OCI-LY7 (cell line): ENCODE measurements at regions not wholly inside any gene's neighbourhood (a gene's known extent, or its start where the extent isn't known, plus 50 kb on each side); places are given as distances from the start of the nearest gene placed in this dataset.
"Not testable (repeated sequence)": the region's sequence is repeated elsewhere in the genome, so short reads cannot be mapped to it uniquely, and the experiment has no call there.

Source experiments
- BruUV-seq: library from RNA; stranded (reverse); fragments of 400-500 nt; replicated peaks from 2 replicates; lab custom pipeline; 2021; lab: Mats Ljungman, UMichigan
- CTCF ChIA-PET: fragments of 300-600 bp; sonication (Branson Sonifier 250); formaldehyde crosslinking; loops from one replicate; lab custom pipeline; 2022; ENCODE audit warnings: antibody characterized with exemption; ENCODE audit not compliant: unreplicated experiment; lab: Charles Lee
- POLR2A ChIA-PET: fragments of 300-600 bp; sonication (Branson Sonifier 250); formaldehyde crosslinking; loops from one replicate; lab custom pipeline; 2022; ENCODE audit warnings: antibody characterized with exemption; lab: Charles Lee
- DNase-seq: peaks from one replicate; pipeline ENCODE4 v3.0.0-alpha.2; 2015; ENCODE audit warnings: low spot score
- H2AFZ ChIP-seq: fragments of 200-600 bp; sonication (generic), shearing (Covaris generic); 2 replicates; pipeline ENCODE4 v1.6.1; 2014; ENCODE audit warnings: mild to moderate bottlenecking, antibody characterized with exemption, low read length, moderate library complexity
- H3K27ac ChIP-seq: fragments of 200-600 bp; sonication (generic); 2 replicates; pipeline ENCODE4 v1.5.1; 2014; ENCODE audit warnings: mixed run types, low read depth, mild to moderate bottlenecking, moderate library complexity, low read length, inconsistent platforms; ENCODE audit not compliant: poor library complexity, severe bottlenecking
- H3K36me3 ChIP-seq: fragments of 200-600 bp; sonication (generic); 2 replicates; pipeline ENCODE4 v1.6.1; 2014; ENCODE audit warnings: mild to moderate bottlenecking, antibody characterized with exemption, low read length, moderate library complexity, mixed read lengths; ENCODE audit not compliant: insufficient read depth
- H3K4me1 ChIP-seq: fragments of 200-600 bp; sonication (generic); 2 replicates; pipeline ENCODE4 v1.5.1; 2014; ENCODE audit warnings: mild to moderate bottlenecking, low read length; ENCODE audit not compliant: insufficient read depth, poor library complexity, severe bottlenecking
- H3K4me2 ChIP-seq: fragments of 200-600 bp; sonication (generic); 2 replicates; pipeline ENCODE4 v1.6.1; 2014; ENCODE audit warnings: mild to moderate bottlenecking, low read length
- H3K4me3 ChIP-seq: fragments of 200-600 bp; sonication (generic); 2 replicates; pipeline ENCODE4 v1.5.1; 2014; ENCODE audit warnings: mild to moderate bottlenecking, low read depth, low read length; ENCODE audit not compliant: poor library complexity, severe bottlenecking
- H3K79me2 ChIP-seq: fragments of 200-600 bp; sonication (generic); 2 replicates; pipeline ENCODE4 v1.6.1; 2016; ENCODE audit warnings: low read depth, mild to moderate bottlenecking, low read length, moderate library complexity, mixed read lengths; ENCODE audit not compliant: insufficient read depth
- H3K9me2 ChIP-seq: fragments of 200-600 bp; sonication (generic); 2 replicates; pipeline ENCODE4 v1.6.1; 2016; ENCODE audit warnings: mild to moderate bottlenecking, low read length, mixed read lengths; ENCODE audit not compliant: insufficient read depth
- H3K9me3 ChIP-seq: fragments of 200-600 bp; sonication (generic); 2 replicates; pipeline ENCODE4 v1.6.1; 2014; ENCODE audit warnings: mild to moderate bottlenecking, mixed run types, low read length, mixed read lengths
- H4K20me1 ChIP-seq: fragments of 200-600 bp; sonication (generic); 2 replicates; pipeline ENCODE4 v1.6.1; 2014; ENCODE audit warnings: mild to moderate bottlenecking, antibody characterized with exemption, low read length, moderate library complexity, mixed read lengths; ENCODE audit not compliant: insufficient read depth
- EZH2phosphoT487 ChIP-seq: fragments of 200-600 bp; sonication (generic); IDR thresholded peaks from 2 replicates; pipeline ENCODE4 v1.6.1; 2018; ENCODE audit warnings: low read depth, borderline replicate concordance, mild to moderate bottlenecking, mixed run types, antibody characterized with exemption, low read length, moderate library complexity, mixed read lengths
- intact Hi-C: fragments of 100-400 bp; cut with micrococcal nuclease; formaldehyde crosslinking; loops from one replicate; pipeline ENCODE4 v1.10.0; 2022; ENCODE audit not compliant: unreplicated experiment
- TF ChIP-seq, protein P1 (sequence below): fragments of 200-600 bp; sonication (generic); conservative IDR thresholded peaks from 2 replicates; pipeline ENCODE4 v1.5.1; 2014; ENCODE audit warnings: mild to moderate bottlenecking, antibody characterized with exemption, low read length, moderate library complexity, mixed read lengths

DNA sequence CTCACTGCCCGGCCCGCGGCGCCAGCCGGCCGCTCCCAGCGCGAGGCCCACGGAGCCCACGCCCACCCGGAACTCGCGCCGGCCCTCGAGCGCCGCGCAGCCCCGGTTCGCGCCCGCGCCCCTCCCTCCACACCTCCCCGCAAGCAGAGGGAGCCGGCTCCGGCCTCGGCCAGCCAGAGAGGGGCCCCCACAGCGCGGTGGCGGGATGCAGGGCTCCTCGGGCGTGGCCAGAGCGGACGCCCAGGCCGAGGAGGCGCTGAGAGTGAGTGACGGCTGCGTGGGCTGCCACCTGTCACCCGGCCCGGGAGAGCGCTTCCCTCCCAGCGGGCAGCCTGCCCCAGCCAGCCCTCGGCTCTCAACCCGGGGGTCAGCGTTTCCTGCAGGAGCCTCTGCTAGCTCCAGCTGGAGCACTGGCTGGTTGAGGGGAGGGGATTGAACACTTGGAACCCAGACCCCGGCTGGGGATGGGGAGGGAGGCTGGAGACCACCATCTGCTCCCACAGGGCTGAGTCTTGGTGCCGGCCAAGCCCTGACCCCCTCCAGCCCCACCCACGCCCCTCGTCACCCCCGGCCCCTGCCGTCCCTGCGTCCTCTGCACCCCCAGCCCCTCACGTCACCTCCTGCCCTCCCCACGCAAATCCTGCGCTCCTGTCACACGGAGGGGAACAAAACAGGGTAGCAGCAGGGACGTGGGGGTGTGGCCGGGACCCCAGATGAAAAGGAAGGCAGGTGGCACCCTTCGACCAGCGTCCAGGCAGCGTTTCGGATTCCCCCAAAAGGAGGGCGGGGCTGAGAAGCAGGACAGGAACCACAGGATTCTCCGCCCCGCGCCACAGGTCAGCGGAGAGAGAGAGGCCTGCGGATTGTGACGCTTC, 157.0 kb downstream of the BRD1 start:
- Histone ChIP-seq H3K4me1 (peaks cover 12% of the 10 kb centered on the region), H2AFZ (no peak overlapping the region), H3K9me3 (no peaks in the 10 kb centered on the region), H3K27ac (no peak overlapping the region), H3K4me3 (no peak overlapping the region), H3K36me3 (no peaks in the 10 kb centered on the region), H3K9me2 (no peaks in the 10 kb centered on the region), H3K4me2 (no peak overlapping the region), H4K20me1 (no peaks in the 10 kb centered on the region), H3K79me2 (no peaks in the 10 kb centered on the region)
- CTCF ChIA-PET = no interaction called here
- no peak for DNase-seq
- POLR2A ChIA-PET = no interaction called here
- BruUV-seq = no TSS peak
- TF ChIP-seq, protein P1, sequence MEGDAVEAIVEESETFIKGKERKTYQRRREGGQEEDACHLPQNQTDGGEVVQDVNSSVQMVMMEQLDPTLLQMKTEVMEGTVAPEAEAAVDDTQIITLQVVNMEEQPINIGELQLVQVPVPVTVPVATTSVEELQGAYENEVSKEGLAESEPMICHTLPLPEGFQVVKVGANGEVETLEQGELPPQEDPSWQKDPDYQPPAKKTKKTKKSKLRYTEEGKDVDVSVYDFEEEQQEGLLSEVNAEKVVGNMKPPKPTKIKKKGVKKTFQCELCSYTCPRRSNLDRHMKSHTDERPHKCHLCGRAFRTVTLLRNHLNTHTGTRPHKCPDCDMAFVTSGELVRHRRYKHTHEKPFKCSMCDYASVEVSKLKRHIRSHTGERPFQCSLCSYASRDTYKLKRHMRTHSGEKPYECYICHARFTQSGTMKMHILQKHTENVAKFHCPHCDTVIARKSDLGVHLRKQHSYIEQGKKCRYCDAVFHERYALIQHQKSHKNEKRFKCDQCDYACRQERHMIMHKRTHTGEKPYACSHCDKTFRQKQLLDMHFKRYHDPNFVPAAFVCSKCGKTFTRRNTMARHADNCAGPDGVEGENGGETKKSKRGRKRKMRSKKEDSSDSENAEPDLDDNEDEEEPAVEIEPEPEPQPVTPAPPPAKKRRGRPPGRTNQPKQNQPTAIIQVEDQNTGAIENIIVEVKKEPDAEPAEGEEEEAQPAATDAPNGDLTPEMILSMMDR = no peak
- no peak for TF ChIP-seq EZH2phosphoT487
- intact Hi-C loops = no loop called here

DNA sequence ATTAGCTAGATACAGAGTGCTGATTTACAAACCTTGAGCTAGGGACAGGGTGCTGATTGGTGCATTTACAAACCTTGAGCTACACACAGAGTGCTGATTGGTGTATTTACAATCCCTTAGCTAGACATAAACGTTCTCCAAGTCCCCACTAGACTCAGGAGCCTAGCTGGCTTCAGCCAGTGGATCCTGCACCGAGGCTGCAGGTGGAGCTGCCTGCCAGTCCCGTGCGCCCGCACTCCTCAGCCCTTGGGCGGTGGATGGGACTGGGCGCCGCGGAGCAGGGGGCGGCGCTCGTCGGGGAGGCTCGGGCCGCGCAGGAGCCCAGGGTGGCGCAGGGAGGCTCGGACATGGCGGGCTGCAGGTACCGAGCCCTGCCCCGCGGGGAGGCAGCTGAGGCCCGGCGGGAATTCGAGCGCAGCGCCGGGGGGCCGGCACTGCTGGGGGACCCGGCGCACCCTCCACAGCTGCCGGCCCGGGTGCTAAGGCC, 157.7 kb downstream of the BRD1 start:
- intact Hi-C loops = loop anchor here (10.0 kb wide), 1 partner anchor 315 kb away; no protein-coding TSS in a partner anchor
- CTCF ChIA-PET, POLR2A ChIA-PET, H3K4me3 ChIP-seq, H3K79me2 ChIP-seq, H3K9me2 ChIP-seq, BruUV-seq, H3K9me3 ChIP-seq, H3K27ac ChIP-seq, H3K36me3 ChIP-seq, H3K4me2 ChIP-seq, H4K20me1 ChIP-seq, H2AFZ ChIP-seq, DNase-seq: not testable (repeated sequence)
- peaks cover 12% of the 10 kb centered on the region for H3K4me1 ChIP-seq

DNA sequence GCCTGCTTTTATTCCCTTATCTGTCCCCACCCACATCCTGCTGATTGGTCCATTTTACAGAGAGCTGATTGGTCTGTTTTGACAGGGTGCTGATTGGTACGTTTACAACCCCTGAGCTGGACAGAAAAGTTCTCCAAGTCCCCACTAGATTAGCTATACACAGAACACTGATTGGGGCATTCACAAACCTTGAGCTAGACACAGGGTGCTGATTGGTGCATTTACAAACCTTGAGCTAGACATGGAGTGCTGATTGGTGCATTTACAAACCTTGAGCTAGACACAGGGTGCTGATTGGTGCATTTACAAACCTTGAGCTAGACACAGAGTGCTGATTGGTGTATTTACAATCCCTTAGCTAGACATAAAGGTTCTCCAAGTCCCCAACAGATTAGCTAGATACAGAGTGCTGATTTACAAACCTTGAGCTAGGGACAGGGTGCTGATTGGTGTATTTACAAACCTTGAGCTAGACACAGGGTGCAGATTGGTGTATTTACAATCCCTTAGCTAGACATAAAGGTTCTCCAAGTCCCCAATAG, 158.2 kb downstream of the BRD1 start:
- H4K20me1 ChIP-seq, H2AFZ ChIP-seq, H3K4me3 ChIP-seq, BruUV-seq, H3K9me3 ChIP-seq, H3K27ac ChIP-seq, H3K79me2 ChIP-seq, H3K36me3 ChIP-seq, H3K4me2 ChIP-seq, H3K9me2 ChIP-seq: not testable (repeated sequence)
- intact Hi-C loops = loop anchor here (10.0 kb wide), 1 partner anchor 315 kb away; no protein-coding TSS in a partner anchor
- CTCF ChIA-PET = interaction anchor here (0.5 kb wide), 1 partner anchor 56 kb away, joined by 3 read pairs; no protein-coding TSS in a partner anchor
- POLR2A ChIA-PET = interaction anchor here (1.9 kb wide), 1 partner anchor 13 kb away, joined by 6 read pairs; no protein-coding TSS in a partner anchor
- H3K4me1 ChIP-seq = peaks cover 12% of the 10 kb centered on the region
- DNase-seq = peak; percentile 24
